RWPE2 (cell line): ENCODE measurements at regions not wholly inside any gene's neighbourhood (a gene's known extent, or its start where the extent isn't known, plus 50 kb on each side); places are given as distances from the start of the nearest gene placed in this dataset.

Experiments
- ATAC-seq: fragments of 200-7000 bp; cut with Tn5 transposase; 3 replicates; pipeline ENCODE4 v1.9.1; 2021; ENCODE audit warnings: low read depth
- DNase-seq: peaks from one replicate; pipeline ENCODE4 v3.0.0-alpha.2; 2020; ENCODE audit warnings: low spot score
- H3K27ac ChIP-seq: fragments of 450-650 bp; 2 replicates; pipeline ENCODE4 v1.5.1; 2017; ENCODE audit warnings: mild to moderate bottlenecking; ENCODE audit not compliant: poor library complexity, severe bottlenecking
- H3K27me3 ChIP-seq: fragments of 250-450 bp; sonication (Bioruptor Pico); 2 replicates; pipeline ENCODE4 v1.5.1; 2021; ENCODE audit warnings: mild to moderate bottlenecking, moderate library complexity; ENCODE audit not compliant: insufficient read depth, poor library complexity, severe bottlenecking
- H3K36me3 ChIP-seq: fragments of 250-450 bp; sonication (Bioruptor Pico); 2 replicates; pipeline ENCODE4 v1.5.1; 2020; ENCODE audit warnings: low read depth, mild to moderate bottlenecking, moderate library complexity
- H3K4me1 ChIP-seq: fragments of 250-450 bp; sonication (Bioruptor Pico); 2 replicates; pipeline ENCODE4 v1.5.1; 2021; ENCODE audit warnings: mild to moderate bottlenecking, moderate library complexity; ENCODE audit not compliant: insufficient read depth, poor library complexity, severe bottlenecking
- H3K4me3 ChIP-seq: fragments of 250-450 bp; sonication (Bioruptor Pico); 2 replicates; pipeline ENCODE4 v1.5.1; 2021; ENCODE audit warnings: mild to moderate bottlenecking, moderate library complexity; ENCODE audit not compliant: severe bottlenecking
- H3K9me3 ChIP-seq: fragments of 250-450 bp; sonication (Bioruptor Pico); 2 replicates; pipeline ENCODE4 v1.5.1; 2021; ENCODE audit warnings: mild to moderate bottlenecking, moderate library complexity; ENCODE audit not compliant: severe bottlenecking
- TF ChIP-seq, protein P1 (sequence below): fragments of 450-650 bp; IDR thresholded peaks from one replicate; pipeline ENCODE4 v1.5.1; 2017; ENCODE audit warnings: mild to moderate bottlenecking, moderate library complexity; ENCODE audit not compliant: poor library complexity, severe bottlenecking

GRCh38 chr1:106043971-106044370, 1012.5 kb upstream of the PRMT6 start:
- H3K9me3 ChIP-seq: no peaks in the 10 kb centered on the region
- TF ChIP-seq, protein P1, sequence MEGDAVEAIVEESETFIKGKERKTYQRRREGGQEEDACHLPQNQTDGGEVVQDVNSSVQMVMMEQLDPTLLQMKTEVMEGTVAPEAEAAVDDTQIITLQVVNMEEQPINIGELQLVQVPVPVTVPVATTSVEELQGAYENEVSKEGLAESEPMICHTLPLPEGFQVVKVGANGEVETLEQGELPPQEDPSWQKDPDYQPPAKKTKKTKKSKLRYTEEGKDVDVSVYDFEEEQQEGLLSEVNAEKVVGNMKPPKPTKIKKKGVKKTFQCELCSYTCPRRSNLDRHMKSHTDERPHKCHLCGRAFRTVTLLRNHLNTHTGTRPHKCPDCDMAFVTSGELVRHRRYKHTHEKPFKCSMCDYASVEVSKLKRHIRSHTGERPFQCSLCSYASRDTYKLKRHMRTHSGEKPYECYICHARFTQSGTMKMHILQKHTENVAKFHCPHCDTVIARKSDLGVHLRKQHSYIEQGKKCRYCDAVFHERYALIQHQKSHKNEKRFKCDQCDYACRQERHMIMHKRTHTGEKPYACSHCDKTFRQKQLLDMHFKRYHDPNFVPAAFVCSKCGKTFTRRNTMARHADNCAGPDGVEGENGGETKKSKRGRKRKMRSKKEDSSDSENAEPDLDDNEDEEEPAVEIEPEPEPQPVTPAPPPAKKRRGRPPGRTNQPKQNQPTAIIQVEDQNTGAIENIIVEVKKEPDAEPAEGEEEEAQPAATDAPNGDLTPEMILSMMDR: no peak
- no peak for ATAC-seq

GRCh38 chr1:106047210-106047609, 1009.3 kb upstream of the PRMT6 start:
- no peak for DNase-seq
- Histone ChIP-seq H3K27me3 (no peaks in the 10 kb centered on the region), H3K4me3 (no peak overlapping the region), H3K36me3 (no peaks in the 10 kb centered on the region), H3K27ac (no peak overlapping the region), H3K9me3 (no peaks in the 10 kb centered on the region), H3K4me1 (no peaks in the 10 kb centered on the region)
- TF ChIP-seq, protein P1: no peak
- ATAC-seq: no peak

More at GRCh38 chr1:106043971-106044370, 1012.5 kb upstream of the PRMT6 start:
- Histone ChIP-seq H3K4me3 (no peak overlapping the region), H3K27me3 (no peaks in the 10 kb centered on the region), H3K4me1 (no peaks in the 10 kb centered on the region), H3K36me3 (no peaks in the 10 kb centered on the region), H3K27ac (no peak overlapping the region)
- no peak for DNase-seq

DNA sequence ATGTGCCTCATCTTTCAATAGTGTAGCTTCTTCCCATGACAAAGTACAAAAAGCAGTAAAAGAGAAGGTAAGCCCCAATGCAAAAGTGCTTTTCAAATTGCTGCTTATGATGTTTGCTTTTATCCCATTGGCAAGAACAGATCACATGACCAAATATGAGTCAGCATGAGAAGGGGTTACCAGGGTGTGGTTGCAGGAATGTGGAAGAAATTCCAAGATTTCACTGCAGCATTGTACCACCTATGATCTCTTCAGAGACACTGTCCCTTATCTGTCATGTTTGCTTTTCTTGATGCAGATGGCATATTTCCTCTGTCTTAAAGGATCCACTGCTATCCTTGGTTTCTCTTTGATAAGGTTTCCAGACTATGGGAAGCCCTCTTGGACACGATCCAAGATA, 1006.9 kb upstream of the PRMT6 start:
- TF ChIP-seq, protein P1: no peak
- H3K36me3 ChIP-seq: no peaks in the 10 kb centered on the region
- H3K27ac ChIP-seq: no peak overlapping the region
- H3K4me3 ChIP-seq: no peak overlapping the region
- H3K27me3 ChIP-seq: no peaks in the 10 kb centered on the region
- H3K4me1 ChIP-seq: no peaks in the 10 kb centered on the region
- ATAC-seq (no peak), DNase-seq (no peak)
- H3K9me3 ChIP-seq: no peaks in the 10 kb centered on the region

GRCh38 chr1:106055855-106056254, 1000.6 kb upstream of the PRMT6 start:
- DNase-seq (no peak), ATAC-seq (no peak)
- H3K4me1 ChIP-seq: no peaks in the 10 kb centered on the region
- H3K4me3 ChIP-seq: no peak overlapping the region
- TF ChIP-seq, protein P1: no peak
- no peak overlapping the region for H3K27ac ChIP-seq
- H3K27me3 ChIP-seq: no peaks in the 10 kb centered on the region
- no peaks in the 10 kb centered on the region for H3K36me3 ChIP-seq
- no peaks in the 10 kb centered on the region for H3K9me3 ChIP-seq

- ATAC-seq (no peak), DNase-seq (no peak)
- H3K9me3 ChIP-seq: no peaks in the 10 kb centered on the region
- no peaks in the 10 kb centered on the region for H3K4me1 ChIP-seq
- no peaks in the 10 kb centered on the region for H3K36me3 ChIP-seq
- TF ChIP-seq, protein P1: no peak
- H3K27me3 ChIP-seq: no peaks in the 10 kb centered on the region
- H3K4me3 ChIP-seq: no peak overlapping the region
- no peak overlapping the region for H3K27ac ChIP-seq
Observed at GRCh38 chr1:106061586-106062495, 994.6 kb upstream of the PRMT6 start.
